Activated T-cell treated with anti-CD3 and anti-CD28 coated beads, Interleukin-2, amount 50 U/mL, for 4 hours (primary cell): ENCODE measurements at regions not wholly inside any gene's neighbourhood (a gene's known extent, or its start where the extent isn't known, plus 50 kb on each side); places are given as distances from the start of the nearest gene placed in this dataset.
"Not testable (repeated sequence)": the region's sequence is repeated elsewhere in the genome, so short reads cannot be mapped to it uniquely, and the experiment has no call there.

Experiments
- ATAC-seq, 2 donors: fragments of 200-7000 bp; cut with Tn5 transposase; one replicate each; pipeline ENCODE4 v1.10.0; 2021
- DNase-seq: peaks from one replicate; pipeline ENCODE4 v3.0.0-alpha.2; 2020
- H3K27me3 Mint-ChIP-seq: one replicate; pipeline ENCODE4 v1.8.0; 2021; ENCODE audit warnings: low read depth, mixed read lengths
- H3K36me3 Mint-ChIP-seq: one replicate; pipeline ENCODE4 v1.8.0; 2022; ENCODE audit warnings: mixed read lengths; ENCODE audit not compliant: insufficient read depth
- H3K4me1 Mint-ChIP-seq: one replicate; pipeline ENCODE4 v1.8.0; 2021; ENCODE audit warnings: low read depth, mixed read lengths
- H3K4me3 Mint-ChIP-seq: one replicate; pipeline ENCODE4 v1.8.0; 2021; ENCODE audit warnings: mild to moderate bottlenecking, moderate library complexity, mixed read lengths
- H3K9me3 Mint-ChIP-seq: one replicate; pipeline ENCODE4 v1.8.0; 2021; ENCODE audit warnings: mixed read lengths

- Mint-ChIP-seq H3K9me3 (peaks cover 25% of the 10 kb centered on the region), H3K4me1 (no peaks in the 10 kb centered on the region), H3K4me3 (no peak overlapping the region), H3K27me3 (no peaks in the 10 kb centered on the region), H3K36me3 (peaks cover 2% of the 10 kb centered on the region)
- ATAC-seq (no peak), DNase-seq (no peak)
Measured at GRCh38 chr7:64469673-64470072, 93.2 kb downstream of the ZNF680 start.

GRCh38 chr7:64465551-64465950 lies 97.3 kb downstream of the ZNF680 start:
- no peaks in the 10 kb centered on the region for H3K4me1 Mint-ChIP-seq
- H3K27me3 Mint-ChIP-seq: peaks cover 2% of the 10 kb centered on the region
- H3K9me3 Mint-ChIP-seq: peaks cover 31% of the 10 kb centered on the region
- DNase-seq: no peak
- H3K36me3 Mint-ChIP-seq: peaks cover 2% of the 10 kb centered on the region
- no peak overlapping the region for H3K4me3 Mint-ChIP-seq
- ATAC-seq: no peak

- Mint-ChIP-seq H3K4me3 (peak overlapping the region; percentile 8), H3K4me1 (no peaks in the 10 kb centered on the region), H3K36me3 (peaks cover 2% of the 10 kb centered on the region), H3K9me3 (peaks cover 26% of the 10 kb centered on the region), H3K27me3 (peaks cover 2% of the 10 kb centered on the region)
- ATAC-seq: peak in 1 of 2 donors; percentile 50
- no peak for DNase-seq
Measured at GRCh38 chr7:64463636-64464375, 99.1 kb downstream of the ZNF680 start.

GRCh38 chr7:64459858-64460257 lies 103.0 kb downstream of the ZNF680 start:
- H3K4me1 Mint-ChIP-seq, H3K27me3 Mint-ChIP-seq, DNase-seq, H3K36me3 Mint-ChIP-seq, H3K4me3 Mint-ChIP-seq, ATAC-seq: not testable (repeated sequence)
- peaks cover 11% of the 10 kb centered on the region for H3K9me3 Mint-ChIP-seq

DNA sequence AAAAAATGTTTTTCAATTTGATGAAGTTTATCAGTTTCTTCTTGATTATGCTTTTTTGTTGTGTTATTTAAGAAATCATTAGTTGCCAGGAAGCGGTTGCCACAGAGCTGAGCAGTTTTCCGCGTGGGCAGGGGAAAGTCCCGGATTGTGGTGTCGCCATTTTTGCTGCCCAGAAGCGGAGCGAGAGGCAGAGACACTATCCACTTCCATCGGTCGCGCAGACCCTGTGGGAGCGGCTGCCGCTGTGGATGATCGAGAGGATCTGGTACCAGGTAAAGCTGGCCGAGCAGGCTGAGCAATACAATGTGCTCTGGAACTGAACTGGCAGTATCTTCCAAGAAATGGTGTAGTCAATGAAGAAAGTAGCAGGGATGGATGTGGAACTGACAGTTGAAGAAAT lies 119.8 kb downstream of the ZNF736 start:
- ATAC-seq (no peak), DNase-seq (no peak)
- Mint-ChIP-seq H3K36me3 (no peaks in the 10 kb centered on the region), H3K9me3 (peaks cover 17% of the 10 kb centered on the region), H3K4me3 (no peak overlapping the region), H3K4me1 (no peaks in the 10 kb centered on the region), H3K27me3 (no peaks in the 10 kb centered on the region)

DNA sequence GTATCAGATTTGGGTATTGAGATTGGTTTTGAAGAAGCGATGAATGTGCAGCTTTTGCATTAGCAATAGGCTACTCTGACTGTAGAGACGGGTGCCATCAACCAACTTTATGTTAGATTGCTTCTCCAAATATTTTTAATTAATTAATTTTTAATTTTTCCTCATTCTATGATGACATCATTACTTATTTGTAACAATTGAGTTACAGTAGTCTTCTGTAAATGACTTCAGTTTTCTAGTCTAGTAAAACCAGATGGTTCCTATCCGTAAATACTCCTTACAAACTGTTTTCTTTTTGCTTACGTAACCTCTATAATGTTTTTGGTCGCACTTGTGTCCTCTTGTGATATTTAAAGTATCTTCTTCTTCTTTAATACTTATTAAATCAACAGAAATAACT lies 118.1 kb downstream of the ZNF736 start:
- no peaks in the 10 kb centered on the region for H3K36me3 Mint-ChIP-seq
- ATAC-seq (no peak), DNase-seq (no peak)
- peaks cover 18% of the 10 kb centered on the region for H3K9me3 Mint-ChIP-seq
- no peaks in the 10 kb centered on the region for H3K4me1 Mint-ChIP-seq
- no peaks in the 10 kb centered on the region for H3K27me3 Mint-ChIP-seq
- no peak overlapping the region for H3K4me3 Mint-ChIP-seq

- no peak for ATAC-seq
- Mint-ChIP-seq H3K36me3 (no peaks in the 10 kb centered on the region), H3K9me3 (peaks cover 30% of the 10 kb centered on the region), H3K4me3 (no peak overlapping the region), H3K4me1 (no peaks in the 10 kb centered on the region), H3K27me3 (no peaks in the 10 kb centered on the region)
- no peak for DNase-seq
Measured at GRCh38 chr7:64429232-64429631, 115.5 kb downstream of the ZNF736 start.

- not testable (repeated sequence) for ATAC-seq, H3K4me1 Mint-ChIP-seq, DNase-seq, H3K27me3 Mint-ChIP-seq, H3K4me3 Mint-ChIP-seq, H3K36me3 Mint-ChIP-seq
- peaks cover 34% of the 10 kb centered on the region for H3K9me3 Mint-ChIP-seq
Measured at GRCh38 chr7:64425436-64425835, 111.7 kb downstream of the ZNF736 start.

- Mint-ChIP-seq H3K27me3 (no peaks in the 10 kb centered on the region), H3K36me3 (no peaks in the 10 kb centered on the region), H3K9me3 (peaks cover 9% of the 10 kb centered on the region), H3K4me1 (no peaks in the 10 kb centered on the region), H3K4me3 (no peak overlapping the region)
- no peak for DNase-seq
- ATAC-seq: no peak
Measured at GRCh38 chr7:64407148-64407547, 93.4 kb downstream of the ZNF736 start.
